Vagina (tissue), 2 donors: ENCODE measurements at regions not wholly inside any gene's neighbourhood (a gene's known extent, or its start where the extent isn't known, plus 50 kb on each side); places are given as distances from the start of the nearest gene placed in this dataset.
"Not testable (repeated sequence)": the region's sequence is repeated elsewhere in the genome, so short reads cannot be mapped to it uniquely, and the experiment has no call there.

ENCODE experiments used
- DNase-seq, 2 donors: peaks; one replicate each; pipeline ENCODE4 v3.0.0-alpha.2; 2017; ENCODE audit errors: extremely low spot score in 2 of 2
- H3K27ac ChIP-seq: fragments of 200-600 bp; sonication (generic); one replicate; pipeline ENCODE4 v1.5.1; 2019
- H3K27me3 ChIP-seq: fragments of 200-600 bp; sonication (generic); one replicate; pipeline ENCODE4 v1.5.1; 2019
- H3K36me3 ChIP-seq, 2 donors: fragments of 200-600 bp; sonication (generic); one replicate each; pipeline ENCODE4 v1.5.1; 2017 to 2019
- H3K4me1 ChIP-seq: fragments of 200-600 bp; sonication (generic); one replicate; pipeline ENCODE4 v1.5.1; 2019
- H3K4me3 ChIP-seq, 2 donors: fragments of 200-600 bp; sonication (generic); 1 replicate in 1 of 2; 2 replicates in 1 of 2; pipeline ENCODE4 v1.5.1; 2016 to 2019
- H3K9me3 ChIP-seq: fragments of 200-600 bp; sonication (generic); one replicate; pipeline ENCODE4 v1.5.1; 2019
- CTCF ChIP-seq, 3 experiments: fragments of 450-650 bp in 2 of 3; fragments of 200-600 bp in 1 of 3; sonication (generic) in 1 of 3; IDR thresholded peaks; one replicate each; pipeline ENCODE4 v1.5.1; 2017 to 2019; ENCODE audit warnings: antibody characterized with exemption in 3 of 3, mild to moderate bottlenecking in 2 of 3, moderate library complexity in 2 of 3
- POLR2A ChIP-seq, 2 donors: fragments of 450-650 bp; IDR thresholded peaks; one replicate each; pipeline ENCODE4 v1.6.1; 2017; ENCODE audit warnings: antibody characterized with exemption in 2 of 2, mild to moderate bottlenecking in 2 of 2, moderate library complexity in 2 of 2
- POLR2AphosphoS5 ChIP-seq, 2 donors: sonication (generic); formaldehyde crosslinking; IDR thresholded peaks; one replicate each; pipeline ENCODE4 v1.9.0; 2017; ENCODE audit warnings: antibody characterized with exemption in 2 of 2, mild to moderate bottlenecking in 2 of 2, low read depth in 1 of 2; ENCODE audit not compliant: insufficient read depth in 1 of 2
- intact Hi-C: fragments of 100-400 bp; cut with DNase I; formaldehyde crosslinking; loops from one replicate; pipeline ENCODE4 v1.15.1; 2023

DNA sequence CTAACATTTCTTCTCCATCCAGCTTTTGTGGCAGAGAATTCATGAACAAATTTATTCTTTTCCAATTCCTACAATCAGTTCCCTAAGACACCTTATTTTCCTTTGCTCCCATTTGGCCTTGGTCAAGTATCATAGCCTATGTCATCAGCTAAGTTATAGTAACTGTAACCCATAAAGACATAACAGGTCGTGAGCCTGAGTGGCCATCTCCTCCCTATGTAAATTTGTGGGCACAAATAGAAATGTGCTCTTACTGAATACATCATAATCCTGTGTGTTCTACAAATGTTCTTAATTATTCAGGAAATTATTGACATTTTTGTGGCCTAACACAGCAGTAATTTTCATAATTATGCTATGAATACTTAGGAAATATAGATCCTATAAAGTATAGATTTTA is 108.9 kb upstream of the ZNF717 start:
- H3K9me3 ChIP-seq, result no peaks in the 10 kb centered on the region
- no peak for TF ChIP-seq CTCF (IDR thresholded peaks at IDR 0.05)
- no peak for TF ChIP-seq POLR2AphosphoS5 (IDR thresholded peaks at IDR 0.05; ENCODE audit: insufficient read depth in 1 of 2, low read depth in 1 of 2)
- no peak for TF ChIP-seq POLR2A (IDR thresholded peaks at IDR 0.05)
- H3K27me3 ChIP-seq, result no peaks in the 10 kb centered on the region
- no peak overlapping the region for H3K27ac ChIP-seq
- DNase-seq, result no peak
- intact Hi-C loops, result no loop called here
- no peaks in the 10 kb centered on the region for H3K36me3 ChIP-seq
- no peaks in the 10 kb centered on the region for H3K4me1 ChIP-seq
- no peak overlapping the region for H3K4me3 ChIP-seq

DNA sequence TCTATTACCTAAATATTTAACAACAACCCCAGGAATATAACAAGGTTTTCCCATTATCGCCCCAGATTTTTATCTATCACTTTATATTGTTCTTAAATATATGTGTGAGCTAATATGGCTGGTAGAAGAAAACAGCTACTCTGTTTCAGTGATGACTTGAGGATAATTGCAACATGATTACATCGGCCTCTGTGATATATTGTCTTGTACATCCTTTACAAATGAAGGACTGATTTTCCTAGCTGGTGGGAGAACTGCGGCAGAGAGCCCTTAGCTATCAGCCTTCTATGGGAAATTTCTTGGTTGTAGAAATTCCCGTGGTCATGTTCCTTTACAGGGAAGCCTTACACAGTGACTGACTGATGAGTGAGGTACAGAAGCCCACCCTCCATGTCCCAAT is 110.9 kb upstream of the ZNF717 start:
- Histone ChIP-seq H3K27ac (no peak overlapping the region), H3K36me3 (no peaks in the 10 kb centered on the region), H3K27me3 (no peaks in the 10 kb centered on the region), H3K4me1 (no peaks in the 10 kb centered on the region), H3K4me3 (no peak overlapping the region), H3K9me3 (no peaks in the 10 kb centered on the region)
- intact Hi-C loops, result no loop called here
- TF ChIP-seq CTCF (IDR thresholded peaks at IDR 0.05) (no peak), POLR2A (IDR thresholded peaks at IDR 0.05) (no peak), POLR2AphosphoS5 (IDR thresholded peaks at IDR 0.05; ENCODE audit: insufficient read depth in 1 of 2, low read depth in 1 of 2) (no peak)
- DNase-seq, result no peak

DNA sequence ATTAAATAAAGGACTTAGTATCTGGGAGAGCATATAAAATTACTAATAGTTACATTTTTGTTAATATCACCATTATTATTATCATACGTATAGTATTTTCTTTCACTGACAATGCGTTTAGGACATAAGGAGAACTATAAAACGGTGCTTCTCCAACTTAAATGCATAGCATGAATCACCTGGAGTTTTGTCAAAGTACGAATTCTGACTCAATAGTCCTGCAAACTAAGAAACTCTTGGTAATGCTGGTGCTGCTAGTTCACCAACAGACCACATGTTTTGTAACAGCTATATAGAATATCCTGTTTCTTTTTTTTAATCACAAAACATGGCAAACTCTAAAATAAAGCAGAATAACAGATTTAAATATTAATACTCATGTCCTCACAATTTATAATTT is 116.1 kb upstream of the ZNF717 start:
- H3K27ac ChIP-seq, intact Hi-C loops, DNase-seq, H3K27me3 ChIP-seq, H3K36me3 ChIP-seq, H3K4me3 ChIP-seq, H3K4me1 ChIP-seq, H3K9me3 ChIP-seq: not testable (repeated sequence)

- TF ChIP-seq POLR2AphosphoS5 (IDR thresholded peaks at IDR 0.05; ENCODE audit: insufficient read depth in 1 of 2, low read depth in 1 of 2) (no peak), POLR2A (IDR thresholded peaks at IDR 0.05) (no peak), CTCF (IDR thresholded peaks at IDR 0.05) (no peak)
- Histone ChIP-seq H3K27ac (no peak overlapping the region), H3K9me3 (no peaks in the 10 kb centered on the region), H3K4me3 (peak overlapping the region in 1 of 2 donors; percentile 17), H3K4me1 (no peaks in the 10 kb centered on the region), H3K27me3 (no peaks in the 10 kb centered on the region), H3K36me3 (no peaks in the 10 kb centered on the region)
- no peak for DNase-seq
- intact Hi-C loops, result no loop called here
These were observed 121.3 kb upstream of the ZNF717 start for GRCh38 chr3:75906555-75907112.

GRCh38 chr3:75913800-75914350 is 128.5 kb upstream of the ZNF717 start:
- Histone ChIP-seq H3K36me3 (no peaks in the 10 kb centered on the region), H3K27ac (no peak overlapping the region), H3K27me3 (no peaks in the 10 kb centered on the region), H3K4me1 (no peaks in the 10 kb centered on the region), H3K9me3 (no peaks in the 10 kb centered on the region), H3K4me3 (no peak overlapping the region)
- no peak for TF ChIP-seq CTCF (IDR thresholded peaks at IDR 0.05)
- no peak for TF ChIP-seq POLR2AphosphoS5 (IDR thresholded peaks at IDR 0.05; ENCODE audit: insufficient read depth in 1 of 2, low read depth in 1 of 2)
- TF ChIP-seq POLR2A (IDR thresholded peaks at IDR 0.05), result no peak
- intact Hi-C loops, result no loop called here
- no peak for DNase-seq

DNA sequence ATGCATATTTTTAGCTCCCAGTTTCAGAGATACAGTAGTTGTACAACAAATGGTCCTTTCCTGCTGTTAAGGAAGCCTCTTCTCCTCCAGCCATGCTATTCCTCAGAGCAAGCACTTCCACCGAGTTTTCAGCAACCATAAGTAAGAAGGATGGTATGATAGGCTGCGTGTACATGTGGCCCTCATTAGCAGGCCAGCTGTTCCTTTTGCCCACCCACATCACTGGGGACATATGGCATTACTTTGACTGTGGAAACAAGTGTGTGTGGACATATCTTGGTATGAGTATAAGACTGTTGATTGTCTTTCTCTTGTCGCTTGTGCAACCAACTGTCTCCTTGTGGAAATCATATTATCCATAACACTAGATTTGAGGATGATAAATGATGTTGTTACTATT is 129.4 kb upstream of the ZNF717 start:
- H3K36me3 ChIP-seq, H3K27me3 ChIP-seq, H3K9me3 ChIP-seq, H3K4me3 ChIP-seq, H3K27ac ChIP-seq, H3K4me1 ChIP-seq, intact Hi-C loops, DNase-seq: not testable (repeated sequence)
